Peyer's patch (tissue), 4 donors: ENCODE measurements at regions not wholly inside any gene's neighbourhood (a gene's known extent, or its start where the extent isn't known, plus 50 kb on each side); places are given as distances from the start of the nearest gene placed in this dataset.

Experiments used
- CTCF ChIP-seq, 6 experiments: fragments of 450-650 bp in 4 of 6; fragments of 200-600 bp in 2 of 6; sonication (generic) in 1 of 6; IDR thresholded peaks; one replicate each; pipeline ENCODE4 v1.5.1; 2017 to 2019; ENCODE audit warnings: antibody characterized with exemption in 6 of 6, mild to moderate bottlenecking in 3 of 6, moderate library complexity in 1 of 6
- POLR2A ChIP-seq, 2 donors: fragments of 450-650 bp; IDR thresholded peaks; one replicate each; pipeline ENCODE4 v1.5.1; 2017; ENCODE audit warnings: antibody characterized with exemption in 2 of 2, mild to moderate bottlenecking in 2 of 2, moderate library complexity in 2 of 2

GRCh38 chr5:38011668-38012188 lies 171.9 kb upstream of the GDNF start:
- TF ChIP-seq CTCF (IDR thresholded peaks at IDR 0.05): no peak
- no peak for TF ChIP-seq POLR2A (IDR thresholded peaks at IDR 0.05)
